Mesothelial cell of epicardium (in vitro differentiated cells): ENCODE measurements at regions not wholly inside any gene's neighbourhood (a gene's known extent, or its start where the extent isn't known, plus 50 kb on each side); places are given as distances from the start of the nearest gene placed in this dataset.

ENCODE experiments used
- DNase-seq, 2 experiments: peaks; one replicate each; pipeline ENCODE4 v3.0.0; 2021; ENCODE audit warnings: low spot score in 2 of 2; ENCODE audit not compliant: unreplicated experiment in 2 of 2
- H3K27ac Mint-ChIP-seq: 2 replicates; pipeline ENCODE4 v1.8.0; 2021; ENCODE audit warnings: mixed read lengths
- H3K27me3 Mint-ChIP-seq: 2 replicates; pipeline ENCODE4 v1.8.0; 2021; ENCODE audit warnings: low read depth, mixed read lengths
- H3K36me3 Mint-ChIP-seq: 2 replicates; pipeline ENCODE4 v1.8.0; 2021; ENCODE audit warnings: mixed read lengths
- H3K4me1 Mint-ChIP-seq: 2 replicates; pipeline ENCODE4 v1.8.0; 2021; ENCODE audit warnings: mixed read lengths
- H3K4me3 Mint-ChIP-seq: 2 replicates; pipeline ENCODE4 v1.8.0; 2021; ENCODE audit warnings: mild to moderate bottlenecking, moderate library complexity, mixed read lengths
- H3K9me3 Mint-ChIP-seq: 2 replicates; pipeline ENCODE4 v1.8.0; 2021; ENCODE audit warnings: mixed read lengths
- TF ChIP-seq, protein P1 (sequence below): fragments of 200-600 bp; sonication (generic); IDR thresholded peaks from one replicate; pipeline ENCODE4 v1.5.0; 2021; ENCODE audit warnings: antibody characterized with exemption; ENCODE audit not compliant: unreplicated experiment

DNA sequence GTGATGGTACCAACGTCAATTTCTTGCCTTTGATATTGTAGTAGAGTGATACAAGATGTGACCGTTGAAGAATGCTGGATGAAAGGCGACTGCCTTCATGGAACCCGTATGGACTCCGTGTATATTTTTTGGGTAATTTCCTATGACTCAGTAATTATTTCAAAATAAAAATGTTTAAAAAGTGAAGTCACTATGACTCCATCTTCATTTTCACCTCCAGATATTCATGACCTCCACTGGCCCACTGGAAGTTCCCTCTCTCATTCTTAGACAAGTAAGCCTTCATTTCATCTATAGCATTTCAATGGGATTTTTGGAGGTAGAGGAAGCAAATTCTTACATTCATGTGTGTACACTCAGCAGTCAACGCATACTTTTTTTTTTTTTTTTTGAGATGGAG is 111.8 kb upstream of the NUDT7 start:
- no peak overlapping the region for H3K27ac Mint-ChIP-seq
- H3K27me3 Mint-ChIP-seq = no peaks in the 10 kb centered on the region

DNA sequence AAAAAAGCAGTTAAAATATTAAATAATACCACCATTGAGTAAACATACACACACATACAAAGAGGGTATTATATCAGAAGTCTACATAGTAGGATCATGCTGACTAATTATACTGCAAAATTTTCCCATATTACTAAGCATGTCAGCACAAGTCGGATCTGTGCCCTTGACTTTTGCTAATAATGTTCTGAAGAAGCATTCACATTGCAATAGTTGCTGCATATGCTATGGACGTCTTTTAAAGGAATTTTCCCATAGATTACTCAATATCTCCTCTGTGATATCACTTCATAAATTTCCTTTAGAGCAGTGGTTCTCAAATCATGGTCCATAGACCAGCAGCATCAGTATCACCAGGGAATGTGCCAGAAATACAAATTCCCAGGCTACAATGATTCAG is 110.9 kb upstream of the NUDT7 start:
- H3K9me3 Mint-ChIP-seq = peaks cover 7% of the 10 kb centered on the region
- peaks cover 7% of the 10 kb centered on the region for H3K4me1 Mint-ChIP-seq
- H3K27ac Mint-ChIP-seq = no peak overlapping the region

More for the DNA sequence above, 111.8 kb upstream of the NUDT7 start:
- H3K4me1 Mint-ChIP-seq = no peaks in the 10 kb centered on the region
- TF ChIP-seq, protein P1, sequence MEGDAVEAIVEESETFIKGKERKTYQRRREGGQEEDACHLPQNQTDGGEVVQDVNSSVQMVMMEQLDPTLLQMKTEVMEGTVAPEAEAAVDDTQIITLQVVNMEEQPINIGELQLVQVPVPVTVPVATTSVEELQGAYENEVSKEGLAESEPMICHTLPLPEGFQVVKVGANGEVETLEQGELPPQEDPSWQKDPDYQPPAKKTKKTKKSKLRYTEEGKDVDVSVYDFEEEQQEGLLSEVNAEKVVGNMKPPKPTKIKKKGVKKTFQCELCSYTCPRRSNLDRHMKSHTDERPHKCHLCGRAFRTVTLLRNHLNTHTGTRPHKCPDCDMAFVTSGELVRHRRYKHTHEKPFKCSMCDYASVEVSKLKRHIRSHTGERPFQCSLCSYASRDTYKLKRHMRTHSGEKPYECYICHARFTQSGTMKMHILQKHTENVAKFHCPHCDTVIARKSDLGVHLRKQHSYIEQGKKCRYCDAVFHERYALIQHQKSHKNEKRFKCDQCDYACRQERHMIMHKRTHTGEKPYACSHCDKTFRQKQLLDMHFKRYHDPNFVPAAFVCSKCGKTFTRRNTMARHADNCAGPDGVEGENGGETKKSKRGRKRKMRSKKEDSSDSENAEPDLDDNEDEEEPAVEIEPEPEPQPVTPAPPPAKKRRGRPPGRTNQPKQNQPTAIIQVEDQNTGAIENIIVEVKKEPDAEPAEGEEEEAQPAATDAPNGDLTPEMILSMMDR = no peak
- DNase-seq = no peak
- peaks cover 7% of the 10 kb centered on the region for H3K9me3 Mint-ChIP-seq
- no peak overlapping the region for H3K4me3 Mint-ChIP-seq
- no peaks in the 10 kb centered on the region for H3K36me3 Mint-ChIP-seq

DNA sequence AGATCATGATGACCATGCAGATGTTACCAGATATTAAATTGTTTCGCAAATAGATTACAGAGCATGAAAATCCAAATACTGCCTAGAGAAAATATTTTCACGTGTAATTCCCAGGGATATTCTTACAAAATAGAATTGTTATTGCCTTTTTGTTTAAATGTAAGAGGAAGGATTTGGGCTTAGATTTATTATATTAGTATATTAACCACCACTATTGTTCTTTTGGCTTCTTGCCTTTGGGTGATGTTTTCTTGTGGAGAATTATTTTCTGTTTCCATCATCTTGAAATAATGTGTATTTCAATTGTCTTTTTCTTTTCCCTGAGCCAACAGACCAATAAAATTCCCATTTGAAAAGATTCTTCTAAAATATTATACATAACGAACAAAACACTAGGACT is 109.7 kb upstream of the NUDT7 start:
- H3K9me3 Mint-ChIP-seq = peaks cover 7% of the 10 kb centered on the region
- no peaks in the 10 kb centered on the region for H3K27me3 Mint-ChIP-seq
- TF ChIP-seq, protein P1 = no peak
- H3K4me1 Mint-ChIP-seq = peaks cover 19% of the 10 kb centered on the region
- H3K27ac Mint-ChIP-seq = no peak overlapping the region
- DNase-seq = no peak
- no peak overlapping the region for H3K4me3 Mint-ChIP-seq
- H3K36me3 Mint-ChIP-seq = no peaks in the 10 kb centered on the region

More for the DNA sequence above, 110.9 kb upstream of the NUDT7 start:
- no peaks in the 10 kb centered on the region for H3K36me3 Mint-ChIP-seq
- no peak overlapping the region for H3K4me3 Mint-ChIP-seq
- TF ChIP-seq, protein P1 = no peak
- no peaks in the 10 kb centered on the region for H3K27me3 Mint-ChIP-seq
- no peak for DNase-seq

DNA sequence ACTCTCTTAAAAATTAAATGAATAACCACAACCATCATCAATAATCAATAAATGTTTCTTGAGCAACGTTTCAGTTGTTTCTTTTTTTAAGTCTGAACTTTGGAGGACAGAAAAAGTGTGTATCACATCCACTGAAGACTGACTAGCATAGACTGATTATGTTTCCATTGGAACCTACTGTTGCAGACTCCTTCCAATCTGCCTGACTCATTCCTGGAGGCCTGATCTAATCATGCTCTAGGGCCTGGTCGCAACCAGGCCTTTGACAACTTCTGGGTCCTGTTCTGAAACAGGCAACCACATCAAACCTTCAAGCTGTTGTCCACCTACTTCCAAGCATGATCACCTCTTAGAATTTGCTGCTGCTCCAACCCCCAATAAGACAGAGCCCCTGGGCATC is 109.2 kb upstream of the NUDT7 start:
- TF ChIP-seq, protein P1 = no peak
- no peaks in the 10 kb centered on the region for H3K27me3 Mint-ChIP-seq
- H3K36me3 Mint-ChIP-seq = no peaks in the 10 kb centered on the region
- H3K4me3 Mint-ChIP-seq = no peak overlapping the region
- H3K27ac Mint-ChIP-seq = no peak overlapping the region
- H3K9me3 Mint-ChIP-seq = peaks cover 7% of the 10 kb centered on the region
- H3K4me1 Mint-ChIP-seq = peaks cover 24% of the 10 kb centered on the region
- no peak for DNase-seq

DNA sequence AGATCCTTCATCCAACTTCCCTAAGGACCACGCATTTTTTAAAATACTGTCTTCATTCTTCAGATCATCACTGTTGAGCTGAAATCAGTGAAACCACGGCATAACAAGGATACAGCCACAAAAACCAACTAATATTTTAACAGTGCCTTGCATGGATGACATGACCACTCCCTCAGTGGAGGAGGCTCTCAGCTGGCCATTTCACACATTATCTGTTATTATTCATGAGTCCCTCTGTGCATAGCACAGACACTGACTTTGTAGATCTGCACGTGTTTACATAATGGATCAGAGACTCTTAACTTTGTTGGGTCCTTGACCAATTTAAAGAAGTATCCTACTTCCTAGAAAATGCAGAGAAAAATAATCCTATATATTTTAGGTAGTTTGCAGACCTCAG is 104.8 kb upstream of the NUDT7 start:
- no peak for DNase-seq
- H3K27me3 Mint-ChIP-seq = peaks cover 2% of the 10 kb centered on the region
- no peaks in the 10 kb centered on the region for H3K36me3 Mint-ChIP-seq
- peaks cover 32% of the 10 kb centered on the region for H3K4me1 Mint-ChIP-seq
- no peak overlapping the region for H3K4me3 Mint-ChIP-seq
- H3K27ac Mint-ChIP-seq = no peak overlapping the region
- H3K9me3 Mint-ChIP-seq = peaks cover 7% of the 10 kb centered on the region
- TF ChIP-seq, protein P1 = no peak

DNA sequence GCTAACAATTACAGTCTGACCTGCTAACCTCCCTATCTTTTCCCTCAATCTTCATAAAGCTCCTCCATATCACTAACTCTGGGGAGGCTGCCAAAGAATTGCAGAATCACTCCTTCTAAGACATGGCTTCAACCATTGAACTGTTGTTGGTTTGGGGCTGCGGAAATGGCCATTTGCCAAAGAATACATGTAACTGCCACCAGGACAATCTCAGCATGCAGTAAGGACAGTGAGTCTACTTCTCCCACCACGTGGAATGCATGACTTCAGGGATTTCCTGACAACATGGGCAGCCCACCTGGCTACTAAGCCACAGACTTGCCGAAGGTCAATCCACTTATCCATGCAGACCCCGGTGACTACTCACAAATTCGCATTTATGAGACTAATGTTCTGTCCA is 104.3 kb upstream of the NUDT7 start:
- Mint-ChIP-seq H3K36me3 (no peaks in the 10 kb centered on the region), H3K4me1 (peaks cover 32% of the 10 kb centered on the region), H3K27ac (peak overlapping the region; percentile 1), H3K27me3 (peaks cover 2% of the 10 kb centered on the region), H3K9me3 (peaks cover 7% of the 10 kb centered on the region), H3K4me3 (no peak overlapping the region)
- TF ChIP-seq, protein P1 = no peak
- peak in 1 of 2 experiments; percentile 47 for DNase-seq
